H1 (cell line): ENCODE measurements at regions not wholly inside any gene's neighbourhood (a gene's known extent, or its start where the extent isn't known, plus 50 kb on each side); places are given as distances from the start of the nearest gene placed in this dataset.

Experiments
- CBX8 ChIP-seq: fragments of 300-800, 300-1000 bp; sonication (generic); IDR thresholded peaks from 2 replicates; pipeline ENCODE4 v1.7.1; 2016; ENCODE audit warnings: low read depth, low read length, borderline replicate concordance
- POU5F1 ChIP-seq: IDR thresholded peaks from 2 replicates; pipeline ENCODE4 v1.6.1; 2011; ENCODE audit warnings: low read depth, mild to moderate bottlenecking, low read length, moderate library complexity
- RBBP5 ChIP-seq: IDR thresholded peaks from 2 replicates; pipeline ENCODE4 v1.7.1; 2012; ENCODE audit warnings: low read depth, mild to moderate bottlenecking, inconsistent platforms, low read length, moderate library complexity, borderline replicate concordance
- SIRT6 ChIP-seq: IDR thresholded peaks from one replicate; pipeline ENCODE4 v1.7.1; 2012; ENCODE audit warnings: low read length, inconsistent platforms
- SUZ12 ChIP-seq: fragments of 200-600 bp; sonication (generic); IDR thresholded peaks from 2 replicates; pipeline ENCODE4 v1.6.1; 2012; ENCODE audit warnings: mild to moderate bottlenecking, inconsistent platforms, low read length, moderate library complexity, mixed read lengths
- ZNF274 ChIP-seq: IDR thresholded peaks from 2 replicates; pipeline ENCODE4 v1.7.0; 2012; ENCODE audit warnings: low read length, borderline replicate concordance; ENCODE audit errors: extremely low read depth

DNA sequence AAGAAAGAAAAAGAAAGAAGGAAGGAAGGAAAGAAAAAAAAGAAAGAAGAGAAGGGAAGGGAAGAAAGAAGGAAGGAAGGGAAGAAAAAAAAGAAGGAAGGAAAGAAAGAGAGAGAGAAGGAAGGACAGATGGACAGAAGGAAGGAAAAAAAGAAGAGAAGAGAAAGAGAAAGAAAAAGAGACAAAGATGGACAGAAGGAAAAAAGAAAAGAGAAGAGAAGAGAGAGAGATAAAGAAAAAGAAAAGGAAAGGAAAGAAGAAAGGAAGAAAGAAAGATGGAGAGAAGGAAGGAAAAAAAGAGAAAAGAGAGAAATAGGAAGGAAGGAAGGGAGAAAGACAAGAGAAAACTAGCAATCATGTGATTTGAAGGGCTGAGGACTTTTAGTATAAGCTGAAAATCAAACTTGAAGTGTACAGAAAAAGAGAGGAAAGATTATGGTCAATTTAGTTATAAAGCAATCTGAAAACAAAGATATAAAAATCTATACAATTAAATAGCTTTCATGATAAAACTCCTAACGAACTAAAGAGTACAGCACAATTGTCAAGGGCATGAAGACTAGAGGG, 115.3 kb downstream of the LTN1 start (continued):
- TF ChIP-seq POU5F1 (no peak), SIRT6 (no peak), SUZ12 (no peak), ZNF274 (no peak), RBBP5 (no peak), CBX8 (no peak)
